ENCODE measurements at regions not wholly inside any gene's neighbourhood (a gene's known extent, or its start where the extent isn't known, plus 50 kb on each side); places are given as distances from the start of the nearest gene placed in this dataset.

DNA sequence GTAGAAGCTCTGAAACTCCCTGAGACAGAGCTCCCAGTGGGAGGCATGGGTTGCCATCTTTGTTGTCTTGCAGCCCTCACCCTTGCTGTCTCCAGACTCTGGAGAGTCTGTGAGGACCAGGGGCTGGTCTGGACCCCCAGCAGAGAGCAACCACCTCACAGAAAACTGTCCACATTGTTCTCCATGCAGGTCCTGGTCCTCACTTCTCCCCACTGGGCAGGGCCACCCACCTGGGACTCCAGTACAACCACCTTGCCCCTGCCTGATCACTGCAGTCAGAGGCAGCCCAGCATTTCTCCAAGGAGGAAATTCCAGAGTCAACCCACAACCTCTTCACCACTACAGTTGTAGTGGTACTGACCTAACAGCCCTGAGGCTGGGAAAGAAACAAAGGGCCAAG lies 285.6 kb upstream of the RPS23 start:
- H3K4me3 ChIP-seq = no peak overlapping the region
- intact Hi-C loops (cut with DNase I) = no loop called here
- H3K4me1 ChIP-seq = peaks cover 0 to 5% (median 0%) of the 10 kb centered on the region in 12 donors
- H3K27ac ChIP-seq = no peak overlapping the region
- H3K36me3 ChIP-seq = no peaks in the 10 kb centered on the region
- H3K9me3 ChIP-seq = peaks cover 0 to 2% (median 0%) of the 10 kb centered on the region in 12 donors
- DNase-seq (no peak), ATAC-seq (no peak)
- no peak for TF ChIP-seq CTCF (IDR thresholded peaks at IDR 0.05)
- no peak for TF ChIP-seq POLR2A (IDR thresholded peaks at IDR 0.05)
- no peaks in the 10 kb centered on the region for H3K27me3 ChIP-seq

- no peaks in the 10 kb centered on the region for H3K36me3 ChIP-seq
- ATAC-seq (no peak), DNase-seq (no peak)
- H3K27me3 ChIP-seq = no peaks in the 10 kb centered on the region
- no peak for TF ChIP-seq CTCF (IDR thresholded peaks at IDR 0.05)
- TF ChIP-seq POLR2A (IDR thresholded peaks at IDR 0.05) = no peak
- no peak overlapping the region for H3K27ac ChIP-seq
- 83 to 96% (median 89%) methylated on average over 5 to 6 of the region's 6 CpGs for WGBS, 4 donors
- H3K4me3 ChIP-seq = no peak overlapping the region
- intact Hi-C loops (cut with DNase I) = no loop called here
- peaks cover 0 to 8% (median 0%) of the 10 kb centered on the region in 12 donors for H3K9me3 ChIP-seq
- H3K4me1 ChIP-seq = peaks cover 0 to 5% (median 0%) of the 10 kb centered on the region in 12 donors
Observed at GRCh38 chr5:82562696-82563240, 284.6 kb upstream of the RPS23 start.

DNA sequence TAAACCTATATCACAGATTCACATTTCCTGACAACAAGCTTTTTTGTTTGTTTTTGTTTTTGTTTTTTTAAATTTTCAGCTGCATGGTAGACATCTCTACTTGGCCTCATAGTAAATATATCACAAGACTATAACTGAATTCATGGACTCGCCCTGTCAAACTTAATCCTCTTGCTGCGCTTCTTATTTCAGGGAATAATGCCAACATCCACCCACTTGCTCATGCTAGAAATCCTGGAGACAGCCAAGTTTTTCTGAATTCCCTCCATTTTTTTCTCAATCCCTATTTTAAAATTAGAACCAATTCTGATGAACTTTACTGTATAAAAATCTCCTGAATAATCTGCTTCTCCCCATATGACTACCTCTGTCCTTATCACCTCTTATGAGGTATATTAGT lies 283.6 kb upstream of the RPS23 start:
- H3K27ac ChIP-seq = no peak overlapping the region
- no peak for ATAC-seq
- 45 to 88% (median 63%) methylated on average over 2 of the region's 2 CpGs for WGBS, 4 donors
- no peaks in the 10 kb centered on the region for H3K36me3 ChIP-seq
- intact Hi-C loops (cut with DNase I) = no loop called here
- DNase-seq = no peak
- H3K9me3 ChIP-seq = peaks cover 0 to 14% (median 0%) of the 10 kb centered on the region in 12 donors
- TF ChIP-seq CTCF (IDR thresholded peaks at IDR 0.05) (no peak), POLR2A (IDR thresholded peaks at IDR 0.05) (no peak)
- H3K4me3 ChIP-seq = no peak overlapping the region
- no peaks in the 10 kb centered on the region for H3K27me3 ChIP-seq
- peaks cover 0 to 5% (median 0%) of the 10 kb centered on the region in 12 donors for H3K4me1 ChIP-seq

- no peaks in the 10 kb centered on the region for H3K36me3 ChIP-seq
- no peaks in the 10 kb centered on the region for H3K27me3 ChIP-seq
- no peak for DNase-seq
- 57 to 76% (median 70%) methylated on average over 1 of the region's 1 CpG for WGBS, 4 donors
- no peak for ATAC-seq
- peaks cover 0 to 14% (median 0%) of the 10 kb centered on the region in 12 donors for H3K9me3 ChIP-seq
- intact Hi-C loops (cut with DNase I) = no loop called here
- TF ChIP-seq POLR2A (IDR thresholded peaks at IDR 0.05) (no peak), CTCF (IDR thresholded peaks at IDR 0.05) (no peak)
- peaks cover 0 to 5% (median 0%) of the 10 kb centered on the region in 12 donors for H3K4me1 ChIP-seq
- H3K27ac ChIP-seq = no peak overlapping the region
- H3K4me3 ChIP-seq = no peak overlapping the region
Observed at GRCh38 chr5:82560969-82561368, 282.8 kb upstream of the RPS23 start.
